ENCODE measurements at regions not wholly inside any gene's neighbourhood (a gene's known extent, or its start where the extent isn't known, plus 50 kb on each side); places are given as distances from the start of the nearest gene placed in this dataset.

DNA sequence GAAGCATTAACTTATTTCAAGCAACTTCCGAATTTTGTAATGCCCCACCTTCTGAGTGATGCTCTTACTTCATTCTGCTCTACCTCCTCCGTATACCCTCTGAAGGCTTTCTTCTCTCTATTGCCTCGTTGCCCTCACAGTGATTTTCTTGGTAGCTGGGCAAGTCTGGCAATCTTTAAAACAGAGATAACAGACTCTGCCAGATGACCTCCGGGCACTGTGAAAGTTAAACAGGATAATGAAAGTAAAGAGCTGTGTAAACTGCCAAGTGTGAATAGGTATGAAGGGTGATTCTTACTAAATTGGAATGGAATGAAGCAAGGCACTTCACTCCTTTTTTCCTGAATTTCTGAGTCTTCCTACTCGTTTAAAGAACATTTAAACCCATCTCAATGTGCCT lies 207.3 kb upstream of the GYPC start:
- TF ChIP-seq EP300 (IDR thresholded peaks at IDR 0.05) (no peak), POLR2A (IDR thresholded peaks at IDR 0.05) (no peak)
- TF ChIP-seq, protein P1, sequence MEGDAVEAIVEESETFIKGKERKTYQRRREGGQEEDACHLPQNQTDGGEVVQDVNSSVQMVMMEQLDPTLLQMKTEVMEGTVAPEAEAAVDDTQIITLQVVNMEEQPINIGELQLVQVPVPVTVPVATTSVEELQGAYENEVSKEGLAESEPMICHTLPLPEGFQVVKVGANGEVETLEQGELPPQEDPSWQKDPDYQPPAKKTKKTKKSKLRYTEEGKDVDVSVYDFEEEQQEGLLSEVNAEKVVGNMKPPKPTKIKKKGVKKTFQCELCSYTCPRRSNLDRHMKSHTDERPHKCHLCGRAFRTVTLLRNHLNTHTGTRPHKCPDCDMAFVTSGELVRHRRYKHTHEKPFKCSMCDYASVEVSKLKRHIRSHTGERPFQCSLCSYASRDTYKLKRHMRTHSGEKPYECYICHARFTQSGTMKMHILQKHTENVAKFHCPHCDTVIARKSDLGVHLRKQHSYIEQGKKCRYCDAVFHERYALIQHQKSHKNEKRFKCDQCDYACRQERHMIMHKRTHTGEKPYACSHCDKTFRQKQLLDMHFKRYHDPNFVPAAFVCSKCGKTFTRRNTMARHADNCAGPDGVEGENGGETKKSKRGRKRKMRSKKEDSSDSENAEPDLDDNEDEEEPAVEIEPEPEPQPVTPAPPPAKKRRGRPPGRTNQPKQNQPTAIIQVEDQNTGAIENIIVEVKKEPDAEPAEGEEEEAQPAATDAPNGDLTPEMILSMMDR (IDR thresholded peaks at IDR 0.05): no peak
